ENCODE measurements at regions not wholly inside any gene's neighbourhood (a gene's known extent, or its start where the extent isn't known, plus 50 kb on each side); places are given as distances from the start of the nearest gene placed in this dataset.

GRCh38 chr21:41561701-41562100 lies 53.7 kb upstream of the TMPRSS2 start:
- DNase-seq = no peak

DNA sequence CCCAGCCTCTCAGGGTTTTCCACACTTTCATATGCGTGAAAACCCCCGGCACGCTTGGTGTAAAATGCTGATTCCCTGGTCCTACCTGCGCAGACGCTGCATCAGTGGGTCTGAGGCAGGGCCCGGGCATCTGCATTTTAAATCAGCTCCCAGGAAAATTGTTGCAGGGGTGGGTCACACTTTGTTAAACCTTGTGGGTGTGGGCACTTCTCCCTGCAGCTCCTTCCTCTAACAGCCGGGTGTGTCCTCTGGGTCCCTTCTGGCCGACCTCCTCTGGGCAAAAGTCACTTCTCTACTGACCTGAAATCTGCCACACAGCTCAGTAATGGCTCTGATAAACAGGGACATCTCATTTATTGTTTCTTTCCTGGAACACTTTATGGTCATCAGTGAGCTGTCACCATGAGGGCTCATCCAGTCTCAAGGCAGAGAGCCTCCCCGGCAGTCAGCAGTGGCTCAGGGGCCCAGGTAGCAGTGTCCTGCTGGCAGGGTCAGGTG lies 52.8 kb upstream of the TMPRSS2 start:
- DNase-seq = no peak

DNA sequence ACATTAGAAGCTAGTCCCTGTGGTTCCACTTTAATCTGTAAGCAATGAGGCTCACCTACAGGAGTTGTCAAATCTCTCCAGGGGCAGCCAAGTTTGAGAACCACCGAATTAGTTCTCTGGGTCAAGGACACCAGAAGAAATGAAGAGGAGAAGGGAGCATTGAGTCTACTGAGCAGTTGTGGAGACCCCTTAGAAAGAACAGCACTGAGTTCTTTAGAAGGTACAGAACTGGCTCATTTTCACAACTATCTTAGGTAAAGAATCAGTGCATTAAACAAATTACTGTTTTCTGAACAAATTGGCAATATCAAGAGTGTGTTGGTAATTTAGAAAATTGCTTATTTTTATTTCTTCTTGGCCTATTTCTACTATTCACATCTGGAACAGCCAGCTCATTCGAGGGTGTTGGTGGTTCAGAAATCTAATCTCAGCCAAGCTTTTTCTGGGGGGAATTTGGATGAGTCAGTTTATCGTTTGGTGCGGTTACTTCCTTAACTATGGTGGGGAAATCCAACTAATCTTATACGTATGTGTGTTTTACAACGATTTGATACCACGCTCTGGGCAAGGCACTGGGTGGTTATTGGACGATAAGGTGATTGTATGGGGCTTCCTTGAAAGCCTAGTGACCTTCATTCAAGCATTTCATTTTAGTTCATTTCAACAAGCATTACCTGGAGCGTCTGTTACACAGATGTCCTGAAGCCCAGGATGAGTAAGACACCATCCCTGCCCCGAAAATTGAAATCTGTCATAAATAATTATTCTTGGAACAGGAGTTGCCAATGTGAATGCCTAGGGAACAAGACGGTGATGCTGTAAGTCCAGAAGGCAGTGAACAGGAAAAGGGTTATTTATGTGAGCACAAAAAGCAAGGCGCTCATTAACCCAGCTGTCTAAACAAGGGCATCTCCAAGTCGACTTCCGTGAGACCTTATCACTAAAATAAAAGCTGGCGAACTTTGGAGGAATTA lies 52.0 kb upstream of the TMPRSS2 start:
- DNase-seq = no peak

- no peak for DNase-seq
These were observed 50.9 kb upstream of the TMPRSS2 start for GRCh38 chr21:41558842-41559241.

DNA sequence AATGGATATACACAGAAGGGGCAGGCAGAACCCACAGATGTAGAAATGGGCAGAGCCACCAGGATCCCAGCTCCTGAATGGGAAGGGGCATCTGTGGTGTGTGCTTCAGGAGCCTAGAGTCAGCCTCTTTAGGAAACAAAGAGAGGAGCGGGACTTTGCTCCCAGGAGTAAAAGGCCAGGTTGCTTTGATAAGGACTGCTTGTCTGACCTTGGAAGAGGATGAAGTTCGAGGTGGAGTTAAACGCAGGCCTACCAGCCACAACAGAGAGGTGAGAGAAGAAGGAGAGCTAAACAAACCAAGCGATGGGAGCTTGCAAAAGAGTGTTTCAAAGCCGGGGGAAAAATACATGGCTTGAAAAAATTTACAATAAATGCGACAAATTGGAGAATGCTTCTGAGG lies 49.9 kb upstream of the TMPRSS2 start:
- no peak for DNase-seq
